ENCODE measurements at regions not wholly inside any gene's neighbourhood (a gene's known extent, or its start where the extent isn't known, plus 50 kb on each side); places are given as distances from the start of the nearest gene placed in this dataset.

DNA sequence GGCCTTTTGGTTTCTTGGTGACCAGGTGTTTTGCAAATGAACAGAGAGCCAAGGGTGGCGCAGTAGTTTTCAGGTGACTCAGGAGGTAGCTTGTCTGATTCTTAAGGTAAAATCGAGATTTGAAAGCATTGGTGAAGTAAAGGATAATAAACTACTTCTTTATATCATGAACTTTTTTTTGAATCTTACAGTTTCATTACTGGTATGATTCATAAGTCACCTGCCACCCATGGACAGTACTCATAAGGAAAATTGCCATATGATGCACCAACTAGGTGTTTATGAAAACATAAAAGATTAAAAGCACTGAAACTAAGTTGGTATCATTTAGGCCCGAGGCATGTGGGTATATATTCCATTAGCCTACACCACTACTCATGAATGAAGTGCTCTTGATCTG is 84.1 kb upstream of the MGAT5 start:
- TF ChIP-seq, protein P1, sequence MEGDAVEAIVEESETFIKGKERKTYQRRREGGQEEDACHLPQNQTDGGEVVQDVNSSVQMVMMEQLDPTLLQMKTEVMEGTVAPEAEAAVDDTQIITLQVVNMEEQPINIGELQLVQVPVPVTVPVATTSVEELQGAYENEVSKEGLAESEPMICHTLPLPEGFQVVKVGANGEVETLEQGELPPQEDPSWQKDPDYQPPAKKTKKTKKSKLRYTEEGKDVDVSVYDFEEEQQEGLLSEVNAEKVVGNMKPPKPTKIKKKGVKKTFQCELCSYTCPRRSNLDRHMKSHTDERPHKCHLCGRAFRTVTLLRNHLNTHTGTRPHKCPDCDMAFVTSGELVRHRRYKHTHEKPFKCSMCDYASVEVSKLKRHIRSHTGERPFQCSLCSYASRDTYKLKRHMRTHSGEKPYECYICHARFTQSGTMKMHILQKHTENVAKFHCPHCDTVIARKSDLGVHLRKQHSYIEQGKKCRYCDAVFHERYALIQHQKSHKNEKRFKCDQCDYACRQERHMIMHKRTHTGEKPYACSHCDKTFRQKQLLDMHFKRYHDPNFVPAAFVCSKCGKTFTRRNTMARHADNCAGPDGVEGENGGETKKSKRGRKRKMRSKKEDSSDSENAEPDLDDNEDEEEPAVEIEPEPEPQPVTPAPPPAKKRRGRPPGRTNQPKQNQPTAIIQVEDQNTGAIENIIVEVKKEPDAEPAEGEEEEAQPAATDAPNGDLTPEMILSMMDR (IDR thresholded peaks at IDR 0.05), result no peak
- TF ChIP-seq EZH2 (IDR thresholded peaks at IDR 0.05; ENCODE audit: borderline replicate concordance, insufficient read depth, low read depth, low read length, poor library complexity, severe bottlenecking), result no peak
